PC-9 (cell line): ENCODE measurements at regions not wholly inside any gene's neighbourhood (a gene's known extent, or its start where the extent isn't known, plus 50 kb on each side); places are given as distances from the start of the nearest gene placed in this dataset.

Experiments
- BruUV-seq: library from RNA; stranded (reverse); fragments of 400-500 nt; replicated peaks from 2 replicates; lab custom pipeline; 2021; lab: Mats Ljungman, UMichigan
- CTCF ChIA-PET: fragments of 300-600 bp; sonication (Branson Sonifier 250); formaldehyde crosslinking; loops from one replicate; lab custom pipeline; 2022; ENCODE audit warnings: antibody characterized with exemption; lab: Charles Lee
- POLR2A ChIA-PET: fragments of 300-600 bp; sonication (Branson Sonifier 250); formaldehyde crosslinking; loops from one replicate; lab custom pipeline; 2022; ENCODE audit warnings: antibody characterized with exemption; ENCODE audit not compliant: unreplicated experiment; lab: Charles Lee
- DNase-seq, 2 experiments: peaks; one replicate each; pipeline versions ENCODE4 v3.0.0 to v3.0.0-alpha.2; 2015 to 2022; ENCODE audit warnings: mixed read lengths in 1 of 2
- H2AFZ ChIP-seq: fragments of 200-600 bp; sonication (generic); 2 replicates; pipeline ENCODE4 v1.8.1; 2017; ENCODE audit warnings: antibody characterized with exemption
- H3F3A ChIP-seq: fragments of 200-600 bp; sonication (generic); 2 replicates; pipeline ENCODE4 v1.8.1; 2017; ENCODE audit warnings: antibody characterized with exemption, mild to moderate bottlenecking, low read depth; ENCODE audit not compliant: insufficient read depth
- H3K27ac ChIP-seq: fragments of 200-600 bp; sonication (generic); 2 replicates; pipeline ENCODE4 v1.6.1; 2016; ENCODE audit warnings: mixed run types
- H3K27me3 ChIP-seq: fragments of 200-600 bp; sonication (generic); 2 replicates; pipeline ENCODE4 v1.6.1; 2016; ENCODE audit warnings: low read depth, mixed run types; ENCODE audit not compliant: insufficient read depth
- H3K36me3 ChIP-seq: fragments of 200-600 bp; sonication (generic); 2 replicates; pipeline ENCODE4 v1.6.1; 2016; ENCODE audit warnings: low read depth, mixed run types
- H3K4me1 ChIP-seq: fragments of 200-600 bp; sonication (generic); replicated peaks from 2 replicates; pipeline ENCODE4 v1.6.1; 2016; ENCODE audit warnings: mixed run types; ENCODE audit not compliant: insufficient read depth
- H3K4me2 ChIP-seq: fragments of 200-600 bp; sonication (generic); 2 replicates; pipeline ENCODE4 v1.6.1; 2017; ENCODE audit warnings: mixed run types
- H3K4me3 ChIP-seq: fragments of 200-600 bp; sonication (generic); 2 replicates; pipeline ENCODE4 v1.6.1; 2016; ENCODE audit warnings: mixed run types
- H3K79me2 ChIP-seq: fragments of 200-600 bp; sonication (generic); 2 replicates; pipeline ENCODE4 v1.6.1; 2017; ENCODE audit warnings: low read depth, mixed run types
- H3K9me2 ChIP-seq: fragments of 200-600 bp; sonication (generic); 2 replicates; pipeline ENCODE4 v1.8.1; 2017; ENCODE audit warnings: mild to moderate bottlenecking; ENCODE audit not compliant: insufficient read depth
- H3K9me3 ChIP-seq: fragments of 200-600 bp; sonication (generic); 2 replicates; pipeline ENCODE4 v1.8.1; 2016; ENCODE audit warnings: low read depth; ENCODE audit not compliant: insufficient read depth
- H4K20me1 ChIP-seq: fragments of 200-600 bp; sonication (generic); 2 replicates; pipeline ENCODE4 v1.8.1; 2017; ENCODE audit not compliant: insufficient read depth
- EZH2 ChIP-seq: fragments of 200-600 bp; sonication (generic); IDR thresholded peaks from 2 replicates; pipeline ENCODE4 v1.8.0; 2017; ENCODE audit warnings: antibody characterized with exemption, low read depth
- intact Hi-C: fragments of 100-400 bp; cut with micrococcal nuclease; formaldehyde crosslinking; loops from one replicate; pipeline ENCODE4 v1.10.0; 2022; ENCODE audit not compliant: unreplicated experiment
- TF ChIP-seq, protein P1 (sequence below): fragments of 200-600 bp; sonication (generic); conservative IDR thresholded peaks from 2 replicates; pipeline ENCODE4 v1.6.1; 2017; ENCODE audit warnings: mixed run types, antibody characterized with exemption, mild to moderate bottlenecking, moderate library complexity

DNA sequence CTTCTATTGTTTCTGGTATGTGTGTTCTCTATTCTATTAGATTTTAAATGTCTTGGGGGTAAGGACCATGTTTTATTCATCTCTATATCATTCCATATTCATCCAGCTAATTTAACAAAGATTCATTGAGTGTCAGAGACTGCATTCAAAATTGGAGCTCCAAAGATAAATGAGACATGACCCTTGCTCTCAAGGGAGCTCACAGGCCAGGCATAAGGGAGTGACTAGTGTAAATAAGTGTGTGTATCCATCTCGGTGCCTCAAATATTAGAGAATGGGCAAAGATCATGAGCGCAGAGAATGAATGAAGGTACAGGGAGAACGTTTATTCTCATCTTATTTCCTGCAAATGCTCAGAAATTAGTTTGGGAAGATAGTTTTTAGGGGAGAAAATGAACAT is 150.1 kb upstream of the CASK start:
- Histone ChIP-seq H3K36me3 (no peaks in the 10 kb centered on the region), H3K27ac (no peak overlapping the region), H3F3A (no peaks in the 10 kb centered on the region), H3K4me2 (no peak overlapping the region), H3K9me3 (no peaks in the 10 kb centered on the region), H2AFZ (no peak overlapping the region), H3K9me2 (no peaks in the 10 kb centered on the region), H4K20me1 (no peaks in the 10 kb centered on the region), H3K4me3 (no peak overlapping the region), H3K27me3 (no peaks in the 10 kb centered on the region), H3K79me2 (no peaks in the 10 kb centered on the region), H3K4me1 (no peaks in the 10 kb centered on the region)
- ChIA-PET CTCF (no interaction called here), POLR2A (no interaction called here)
- no peak for TF ChIP-seq EZH2
- TF ChIP-seq, protein P1, sequence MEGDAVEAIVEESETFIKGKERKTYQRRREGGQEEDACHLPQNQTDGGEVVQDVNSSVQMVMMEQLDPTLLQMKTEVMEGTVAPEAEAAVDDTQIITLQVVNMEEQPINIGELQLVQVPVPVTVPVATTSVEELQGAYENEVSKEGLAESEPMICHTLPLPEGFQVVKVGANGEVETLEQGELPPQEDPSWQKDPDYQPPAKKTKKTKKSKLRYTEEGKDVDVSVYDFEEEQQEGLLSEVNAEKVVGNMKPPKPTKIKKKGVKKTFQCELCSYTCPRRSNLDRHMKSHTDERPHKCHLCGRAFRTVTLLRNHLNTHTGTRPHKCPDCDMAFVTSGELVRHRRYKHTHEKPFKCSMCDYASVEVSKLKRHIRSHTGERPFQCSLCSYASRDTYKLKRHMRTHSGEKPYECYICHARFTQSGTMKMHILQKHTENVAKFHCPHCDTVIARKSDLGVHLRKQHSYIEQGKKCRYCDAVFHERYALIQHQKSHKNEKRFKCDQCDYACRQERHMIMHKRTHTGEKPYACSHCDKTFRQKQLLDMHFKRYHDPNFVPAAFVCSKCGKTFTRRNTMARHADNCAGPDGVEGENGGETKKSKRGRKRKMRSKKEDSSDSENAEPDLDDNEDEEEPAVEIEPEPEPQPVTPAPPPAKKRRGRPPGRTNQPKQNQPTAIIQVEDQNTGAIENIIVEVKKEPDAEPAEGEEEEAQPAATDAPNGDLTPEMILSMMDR, result no peak
- DNase-seq, result no peak
- no TSS peak for BruUV-seq
- intact Hi-C loops, result no loop called here

DNA sequence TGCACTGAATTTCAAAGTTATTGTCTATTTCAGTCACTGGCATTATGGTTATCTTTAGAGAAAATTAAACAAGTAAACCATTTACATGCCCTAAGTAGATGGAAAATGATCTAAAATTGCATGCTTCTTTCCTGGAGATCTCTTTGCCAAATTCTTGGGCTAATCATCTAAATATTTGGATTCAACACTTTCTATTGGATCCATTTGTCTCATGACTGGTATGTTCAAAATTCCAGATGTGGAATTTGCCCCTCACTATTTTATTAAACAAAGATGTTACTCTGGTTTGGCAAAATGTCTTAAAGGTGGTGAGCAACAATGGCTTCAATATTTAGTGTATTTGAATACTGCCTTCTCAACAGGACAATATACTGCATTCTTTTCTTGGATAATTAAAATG is 147.5 kb upstream of the CASK start:
- Histone ChIP-seq H4K20me1 (no peaks in the 10 kb centered on the region), H3K4me3 (no peak overlapping the region), H3K27ac (no peak overlapping the region), H3K9me2 (no peaks in the 10 kb centered on the region), H2AFZ (no peak overlapping the region), H3F3A (no peaks in the 10 kb centered on the region), H3K36me3 (no peaks in the 10 kb centered on the region), H3K27me3 (no peaks in the 10 kb centered on the region), H3K4me2 (no peak overlapping the region), H3K79me2 (no peaks in the 10 kb centered on the region), H3K4me1 (no peaks in the 10 kb centered on the region), H3K9me3 (no peaks in the 10 kb centered on the region)
- intact Hi-C loops, result no loop called here
- ChIA-PET CTCF (no interaction called here), POLR2A (no interaction called here)
- no peak for TF ChIP-seq EZH2
- BruUV-seq, result no TSS peak
- no peak for DNase-seq

GRCh38 chrX:42054256-42054655 is 130.9 kb upstream of the CASK start:
- no TSS peak for BruUV-seq
- Histone ChIP-seq H3K9me2 (no peaks in the 10 kb centered on the region), H3K4me2 (no peak overlapping the region), H3K27me3 (no peaks in the 10 kb centered on the region), H3K9me3 (no peaks in the 10 kb centered on the region), H3K27ac (no peak overlapping the region), H3K79me2 (no peaks in the 10 kb centered on the region), H3K36me3 (no peaks in the 10 kb centered on the region), H3K4me3 (no peak overlapping the region), H3F3A (no peaks in the 10 kb centered on the region), H3K4me1 (no peaks in the 10 kb centered on the region), H2AFZ (no peak overlapping the region), H4K20me1 (no peaks in the 10 kb centered on the region)
- ChIA-PET CTCF (no interaction called here), POLR2A (no interaction called here)
- intact Hi-C loops, result no loop called here
- TF ChIP-seq, protein P1, result no peak
- no peak for TF ChIP-seq EZH2
- DNase-seq, result no peak

- no peak for TF ChIP-seq EZH2
- TF ChIP-seq, protein P1, result no peak
- H3K4me3 ChIP-seq, result no peak overlapping the region
- no peaks in the 10 kb centered on the region for H4K20me1 ChIP-seq
- no peaks in the 10 kb centered on the region for H3K9me2 ChIP-seq
- H3K9me3 ChIP-seq, result no peaks in the 10 kb centered on the region
- H3K4me1 ChIP-seq, result no peaks in the 10 kb centered on the region
- no peak overlapping the region for H3K4me2 ChIP-seq
- intact Hi-C loops, result no loop called here
- no peak for DNase-seq
- no peaks in the 10 kb centered on the region for H3K27me3 ChIP-seq
- no TSS peak for BruUV-seq
- CTCF ChIA-PET, result no interaction called here
- no peak overlapping the region for H2AFZ ChIP-seq
- no peaks in the 10 kb centered on the region for H3K79me2 ChIP-seq
- H3K27ac ChIP-seq, result no peak overlapping the region
- POLR2A ChIA-PET, result no interaction called here
- no peaks in the 10 kb centered on the region for H3K36me3 ChIP-seq
- H3F3A ChIP-seq, result no peaks in the 10 kb centered on the region
Measured at GRCh38 chrX:42050345-42050744, 127.0 kb upstream of the CASK start.
